Heart right ventricle (tissue), 16 donors: ENCODE measurements at regions not wholly inside any gene's neighbourhood (a gene's known extent, or its start where the extent isn't known, plus 50 kb on each side); places are given as distances from the start of the nearest gene placed in this dataset.
"Not testable (repeated sequence)": the region's sequence is repeated elsewhere in the genome, so short reads cannot be mapped to it uniquely, and the experiment has no call there.

Experiments
- ATAC-seq, 8 donors: fragments of 200-7000 bp; cut with Tn5 transposase; one replicate each; pipeline ENCODE4 v1.9.1; 2020; ENCODE audit warnings: mild to moderate bottlenecking in 8 of 8, moderate library complexity in 8 of 8, moderate number of reproducible peaks in 1 of 8
- DNase-seq, 2 donors: peaks; one replicate each; pipeline ENCODE4 v3.0.0-alpha.2; 2020
- H3K27ac ChIP-seq, 10 donors: fragments of 200-600 bp; sonication (generic) in 2 of 10; one replicate each; pipeline versions ENCODE4 v1.5.0 to v1.8.0; 2020 to 2022; ENCODE audit warnings: mild to moderate bottlenecking in 3 of 10
- H3K27me3 ChIP-seq, 7 donors: fragments of 200-600 bp; one replicate each; pipeline ENCODE4 v1.8.0; 2021 to 2022; ENCODE audit warnings: mild to moderate bottlenecking in 2 of 7
- H3K36me3 ChIP-seq, 9 donors: fragments of 200-600 bp; sonication (generic) in 1 of 9; one replicate each; pipeline versions ENCODE4 v1.5.0 to v1.8.0; 2020 to 2022; ENCODE audit warnings: mild to moderate bottlenecking in 2 of 9
- H3K4me1 ChIP-seq, 9 donors: fragments of 200-600 bp; sonication (generic) in 1 of 9; one replicate each; pipeline versions ENCODE4 v1.5.0 to v1.8.0; 2020 to 2022; ENCODE audit warnings: mild to moderate bottlenecking in 4 of 9
- H3K4me3 ChIP-seq, 10 donors: fragments of 200-600 bp; sonication (generic) in 2 of 10; one replicate each; pipeline versions ENCODE4 v1.5.0 to v1.8.0; 2020 to 2022; ENCODE audit warnings: mild to moderate bottlenecking in 7 of 10, moderate library complexity in 2 of 10
- H3K9me3 ChIP-seq, 11 donors: fragments of 200-600 bp in 10 of 11; sonication (generic) in 2 of 11; one replicate each; pipeline versions ENCODE4 v1.5.0 to v1.8.0; 2013 to 2022; ENCODE audit warnings: mild to moderate bottlenecking in 2 of 11, control low read depth in 1 of 11, moderate library complexity in 1 of 11
- CTCF ChIP-seq, 9 donors: fragments of 200-600 bp; sonication (generic) in 2 of 9; IDR thresholded peaks; one replicate each; pipeline versions ENCODE4 v1.5.0 to v1.8.0; 2021 to 2022; ENCODE audit warnings: antibody characterized with exemption in 9 of 9, mild to moderate bottlenecking in 5 of 9, moderate library complexity in 1 of 9
- WGBS, 2 donors: extraction: QIAGEN DNeasy Blood & Tissue Kit; methylation state at CpG; one replicate each; pipeline ENCODE4 v1.1.7; 2013; ENCODE audit warnings: inconsistent platforms in 1 of 2; 5-methylcytosine and 5-hydroxymethylcytosine counted together
- intact Hi-C, 10 donors: fragments of 100-400 bp; cut with DNase I; formaldehyde crosslinking; loops; one replicate each; pipeline versions ENCODE4 v1.11.1 to v1.14.2; 2022
- donor health status: Arrhythmogenic right ventricular cardiomyopathy.
- donor health status: ischemic (EF 13 %, LVEDD 7.1; RV severe dilation, severe dysfunction).
- donor health status: healthy with polysubstance abuse.
- donor health status: DM: no; HTN: yes; CAD: no.
- donor health status: DM: no; HTN: no; CAD: no.
- donor health status: ischemic (EF 25% LVEDD 6.9; RV normal size, moderate dysfunction).
- donor health status: ischemic (EF 25% LVEDD 5.7; RV mildly dilated, moderate dysfunction).
- donor health status: healthy.
- donor health status: DM: yes; HTN: yes; CAD: no.
- donor health status: Ischemic cardiomyopathy.
- donor health status: ischemic (EF 35%, LVEDD 5.7; RV mildly dilated, moderate dysfunction).
- donor health status: nonischemic (EF 11% LVEDD 7.7; RV severe dilation, severe dysfunction).
- donor health status: DM: yes; HTN: yes; CAD: no.
- donor health status: PGD.
- donor health status: ischemic (EF 29% LVEDD 5.4; RV normal size, mild dysfunction).
- donor health status: nonischemic (EF 23%, LVEDD 6.1; RV moderate dilation, normal function).

DNA sequence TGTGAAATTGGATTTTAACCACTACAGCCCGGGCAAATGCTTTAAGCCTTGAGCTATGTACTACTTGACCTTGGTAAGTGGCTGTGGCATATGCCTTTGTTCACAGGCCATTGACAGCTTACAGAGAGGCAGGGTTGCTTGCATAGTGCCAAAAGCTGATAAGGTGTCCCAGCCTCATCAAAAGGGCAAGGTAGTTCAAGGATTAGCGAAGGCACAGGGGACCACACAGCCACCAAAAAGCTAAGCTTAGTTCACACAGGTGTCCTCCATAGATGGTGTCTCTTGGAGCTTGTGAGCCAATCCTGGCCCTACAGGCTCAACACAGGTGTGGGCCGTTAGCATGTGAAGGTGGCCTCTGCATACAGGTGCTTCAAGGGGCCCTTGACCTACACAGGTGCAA lies 86.8 kb downstream of the ZNF622 start:
- no peaks in the 10 kb centered on the region for H3K36me3 ChIP-seq
- no peak for TF ChIP-seq CTCF (IDR thresholded peaks at IDR 0.05)
- peaks cover 0 to 10% (median 0%) of the 10 kb centered on the region in 9 donors for H3K4me1 ChIP-seq
- H3K9me3 ChIP-seq: no peaks in the 10 kb centered on the region
- intact Hi-C loops: loop anchor here in 1 of 10 donors (5.0 kb wide), 1 partner anchor 39 kb away; no protein-coding TSS in a partner anchor
- WGBS, 2 donors: 46% methylated on average over 3 of the region's 3 CpGs
- no peaks in the 10 kb centered on the region for H3K27me3 ChIP-seq
- DNase-seq (peak in 1 of 2 donors; percentile 25), ATAC-seq (peak; percentile 65 to 98 (median 93))
- peak overlapping the region in 2 of 10 donors; percentile 28 to 48 for H3K27ac ChIP-seq
- no peak overlapping the region for H3K4me3 ChIP-seq

- intact Hi-C loops: no loop called here
- DNase-seq (no peak), ATAC-seq (no peak)
- Histone ChIP-seq H3K9me3 (no peaks in the 10 kb centered on the region), H3K4me1 (no peaks in the 10 kb centered on the region), H3K27ac (no peak overlapping the region), H3K27me3 (no peaks in the 10 kb centered on the region), H3K4me3 (no peak overlapping the region), H3K36me3 (no peaks in the 10 kb centered on the region)
- no peak for TF ChIP-seq CTCF (IDR thresholded peaks at IDR 0.05)
- WGBS, 2 donors: 74 to 80% methylated on average over 4 of the region's 4 CpGs
Observed at GRCh38 chr5:16372493-16372892, 93.1 kb downstream of the ZNF622 start.

GRCh38 chr5:16366491-16366890 lies 99.1 kb downstream of the ZNF622 start:
- ATAC-seq: no peak
- TF ChIP-seq CTCF (IDR thresholded peaks at IDR 0.05): no peak
- no peak overlapping the region for H3K27ac ChIP-seq
- WGBS, 2 donors: 71% methylated on average over 2 of the region's 2 CpGs
- no peaks in the 10 kb centered on the region for H3K4me1 ChIP-seq
- DNase-seq: no peak
- no peaks in the 10 kb centered on the region for H3K36me3 ChIP-seq
- H3K4me3 ChIP-seq: no peak overlapping the region
- intact Hi-C loops: no loop called here
- no peaks in the 10 kb centered on the region for H3K27me3 ChIP-seq
- H3K9me3 ChIP-seq: peaks cover 0 to 9% (median 0%) of the 10 kb centered on the region in 11 donors

- no peak for TF ChIP-seq CTCF (IDR thresholded peaks at IDR 0.05)
- no peaks in the 10 kb centered on the region for H3K36me3 ChIP-seq
Observed at GRCh38 chr5:16364910-16365309, 100.7 kb downstream of the ZNF622 start.

GRCh38 chr5:16353439-16353838 lies 112.2 kb downstream of the ZNF622 start:
- not testable (repeated sequence) for H3K4me1 ChIP-seq, ATAC-seq, H3K4me3 ChIP-seq, H3K27me3 ChIP-seq, H3K27ac ChIP-seq, H3K36me3 ChIP-seq, DNase-seq
- 88 to 90% methylated on average over 5 of the region's 5 CpGs for WGBS, 2 donors
- intact Hi-C loops: loop anchor here in 1 of 10 donors (10.0 kb wide), 1 partner anchor 101 kb away; no protein-coding TSS in a partner anchor
- peaks cover 0 to 29% (median 5%) of the 10 kb centered on the region in 11 donors for H3K9me3 ChIP-seq

More at GRCh38 chr5:16364910-16365309, 100.7 kb downstream of the ZNF622 start:
- no peak overlapping the region for H3K4me3 ChIP-seq
- no peak overlapping the region for H3K27ac ChIP-seq
- no peaks in the 10 kb centered on the region for H3K27me3 ChIP-seq
- no peak for ATAC-seq
- H3K4me1 ChIP-seq: no peaks in the 10 kb centered on the region
- intact Hi-C loops: loop anchor here in 1 of 10 donors (5.0 kb wide), 1 partner anchor 87 kb away; no protein-coding TSS in a partner anchor
- 58 to 71% methylated on average over 2 of the region's 2 CpGs for WGBS, 2 donors
- no peak for DNase-seq
- peaks cover 0 to 9% (median 0%) of the 10 kb centered on the region in 11 donors for H3K9me3 ChIP-seq
